Esophagus muscularis mucosa (tissue), 4 donors: ENCODE measurements at regions not wholly inside any gene's neighbourhood (a gene's known extent, or its start where the extent isn't known, plus 50 kb on each side); places are given as distances from the start of the nearest gene placed in this dataset.
A peak's percentile ranks its signal among the peaks of the same experiment; 100 is the strongest.

ENCODE experiments used
- DNase-seq: peaks from one replicate; pipeline ENCODE4 v3.0.0-alpha.2; 2017; ENCODE audit errors: extremely low spot score
- H3K27ac ChIP-seq, 4 donors: fragments of 200-600 bp; sonication (generic); replicated peaks in 1 of 4; 1 replicate in 3 of 4; 2 replicates in 1 of 4; pipeline ENCODE4 v1.5.1; 2016 to 2019; ENCODE audit warnings: mild to moderate bottlenecking in 1 of 4
- H3K27me3 ChIP-seq, 4 donors: fragments of 200-600 bp; sonication (generic); one replicate each; pipeline versions ENCODE4 v1.5.1 to v1.6.0; 2016 to 2019
- H3K36me3 ChIP-seq, 4 donors: fragments of 200-600 bp; sonication (generic); one replicate each; pipeline ENCODE4 v1.5.1; 2016 to 2019
- H3K4me1 ChIP-seq, 4 donors: fragments of 200-600 bp; sonication (generic); one replicate each; pipeline ENCODE4 v1.5.1; 2016 to 2019
- H3K4me3 ChIP-seq, 4 donors: fragments of 200-600 bp; sonication (generic); 1 replicate in 2 of 4; 2 replicates in 2 of 4; pipeline ENCODE4 v1.5.1; 2016 to 2019; ENCODE audit warnings: mild to moderate bottlenecking in 4 of 4, moderate library complexity in 1 of 4
- H3K9me3 ChIP-seq, 4 donors: fragments of 200-600 bp; sonication (generic); 1 replicate in 3 of 4; 2 replicates in 1 of 4; pipeline ENCODE4 v1.5.1; 2016 to 2019
- CTCF ChIP-seq, 3 experiments: fragments of 200-600 bp in 2 of 3; fragments of 450-650 bp in 1 of 3; sonication (generic) in 2 of 3; IDR thresholded peaks; one replicate each; pipeline ENCODE4 v1.5.1; 2017 to 2019; ENCODE audit warnings: antibody characterized with exemption in 3 of 3, mild to moderate bottlenecking in 2 of 3, moderate library complexity in 1 of 3
- EP300 ChIP-seq: sonication (generic); formaldehyde crosslinking; IDR thresholded peaks from one replicate; pipeline ENCODE4 v1.6.1; 2017; ENCODE audit warnings: antibody characterized with exemption
- POLR2A ChIP-seq: fragments of 450-650 bp; IDR thresholded peaks from one replicate; pipeline ENCODE4 v1.6.1; 2017; ENCODE audit warnings: antibody characterized with exemption, moderate library complexity, mild to moderate bottlenecking, low read depth
- POLR2AphosphoS5 ChIP-seq, 2 donors: sonication (generic); formaldehyde crosslinking; IDR thresholded peaks; one replicate each; pipeline ENCODE4 v1.6.1; 2017; ENCODE audit warnings: antibody characterized with exemption in 2 of 2
- WGBS: methylation state at CpG from one replicate; pipeline ENCODE4 v1.1.5; 2018; 5-methylcytosine and 5-hydroxymethylcytosine counted together
- intact Hi-C: fragments of 100-400 bp; cut with DNase I; formaldehyde crosslinking; loops from one replicate; pipeline ENCODE4 v1.15.1; 2023

GRCh38 chr6:111936718-111937117 is 63.5 kb upstream of the FYN start:
- Histone ChIP-seq H3K27me3 (peaks cover 0 to 4% (median 0%) of the 10 kb centered on the region in 4 donors), H3K9me3 (peaks cover 0 to 12% (median 4%) of the 10 kb centered on the region in 4 donors), H3K27ac (no peak overlapping the region), H3K4me1 (no peaks in the 10 kb centered on the region), H3K36me3 (no peaks in the 10 kb centered on the region), H3K4me3 (no peak overlapping the region)
- no peak for DNase-seq
- intact Hi-C loops: no loop called here
- TF ChIP-seq EP300 (no peak), POLR2AphosphoS5 (IDR thresholded peaks at IDR 0.05) (no peak), CTCF (IDR thresholded peaks at IDR 0.05) (no peak), POLR2A (no peak)

DNA sequence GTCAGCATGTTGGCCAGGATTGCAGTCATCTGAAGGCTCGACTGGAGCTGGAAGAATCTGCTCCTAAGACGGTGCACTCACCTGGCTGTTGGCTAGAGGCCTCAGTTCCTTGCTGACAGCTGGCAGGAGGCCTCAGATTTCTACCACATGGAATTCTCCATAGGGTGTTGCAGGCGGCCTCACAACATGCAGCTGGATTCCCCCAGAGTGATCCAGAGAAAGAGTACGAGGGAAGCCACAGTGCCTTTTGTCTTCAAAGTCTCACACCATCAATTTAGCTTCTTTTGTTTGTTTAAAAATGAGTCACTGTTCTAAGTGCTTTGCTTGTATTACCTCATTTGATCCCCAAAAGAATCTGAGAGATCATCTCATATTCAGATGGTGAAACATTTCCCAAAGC is 65.5 kb upstream of the FYN start:
- no peak overlapping the region for H3K4me3 ChIP-seq
- H3K4me1 ChIP-seq: no peaks in the 10 kb centered on the region
- WGBS: 35% methylated on average over 4 of the region's 4 CpGs
- no peak overlapping the region for H3K27ac ChIP-seq
- intact Hi-C loops: no loop called here
- peaks cover 0 to 9% (median 0%) of the 10 kb centered on the region in 4 donors for H3K9me3 ChIP-seq
- H3K36me3 ChIP-seq: no peaks in the 10 kb centered on the region
- peak; percentile 64 for DNase-seq
- H3K27me3 ChIP-seq: peaks cover 0 to 4% (median 0%) of the 10 kb centered on the region in 4 donors
- TF ChIP-seq CTCF (IDR thresholded peaks at IDR 0.05) (no peak), EP300 (no peak), POLR2AphosphoS5 (IDR thresholded peaks at IDR 0.05) (no peak), POLR2A (no peak)

DNA sequence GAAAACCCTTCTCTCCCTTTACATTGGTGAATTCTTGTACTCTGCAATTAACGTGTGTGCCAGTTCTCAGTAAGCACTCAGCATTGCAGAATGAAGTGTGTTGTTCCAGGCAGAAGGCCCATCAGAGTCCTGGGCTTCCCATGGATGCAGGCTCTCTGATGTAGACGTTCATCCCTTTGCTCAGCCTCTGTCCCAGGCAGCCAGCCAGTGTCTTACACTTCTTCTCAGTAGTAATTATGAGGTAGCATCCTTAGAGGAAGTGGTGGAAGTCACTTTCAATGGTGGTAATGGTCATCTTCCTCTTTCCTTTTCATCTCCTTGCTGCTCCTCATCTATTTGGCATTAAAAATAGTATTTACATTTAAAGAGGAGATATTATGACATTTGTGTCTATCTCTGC is 66.7 kb upstream of the FYN start:
- DNase-seq: peak; percentile 91
- Histone ChIP-seq H3K36me3 (no peaks in the 10 kb centered on the region), H3K9me3 (peaks cover 0 to 9% (median 0%) of the 10 kb centered on the region in 4 donors), H3K4me3 (no peak overlapping the region), H3K27me3 (no peaks in the 10 kb centered on the region), H3K27ac (no peak overlapping the region), H3K4me1 (no peaks in the 10 kb centered on the region)
- no peak for TF ChIP-seq CTCF (IDR thresholded peaks at IDR 0.05)
- TF ChIP-seq POLR2AphosphoS5 (IDR thresholded peaks at IDR 0.05): no peak
- no peak for TF ChIP-seq EP300
- no peak for TF ChIP-seq POLR2A
- WGBS: 56% methylated on average over 2 of the region's 2 CpGs
- intact Hi-C loops: no loop called here

DNA sequence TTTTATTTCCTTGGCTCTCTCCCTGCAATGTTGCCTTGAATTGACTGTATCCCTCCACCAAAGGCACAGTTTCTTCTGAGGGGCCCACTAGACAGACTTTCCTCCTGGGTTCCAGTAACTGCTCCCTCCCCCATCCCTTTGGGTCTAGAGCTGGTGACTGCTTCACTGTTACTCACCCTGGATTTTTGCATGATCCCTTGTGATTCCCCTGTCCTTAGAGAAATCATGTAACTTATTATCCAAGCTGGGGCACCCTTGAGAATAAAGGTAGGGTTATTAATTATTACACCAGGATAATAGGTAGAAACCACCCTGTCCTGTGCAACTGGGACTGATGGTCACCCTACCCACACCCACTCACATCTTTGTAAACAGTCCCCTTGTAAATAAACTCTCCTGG is 67.5 kb upstream of the FYN start:
- Histone ChIP-seq H3K27me3 (no peaks in the 10 kb centered on the region), H3K27ac (no peak overlapping the region), H3K9me3 (peaks cover 0 to 9% (median 0%) of the 10 kb centered on the region in 4 donors), H3K4me3 (no peak overlapping the region), H3K4me1 (no peaks in the 10 kb centered on the region), H3K36me3 (no peaks in the 10 kb centered on the region)
- DNase-seq: no peak
- intact Hi-C loops: no loop called here
- TF ChIP-seq POLR2A: no peak

GRCh38 chr6:111941686-111942330 is 68.6 kb upstream of the FYN start:
- WGBS: 94% methylated on average over 2 of the region's 2 CpGs
- H3K27ac ChIP-seq: no peak overlapping the region
- H3K27me3 ChIP-seq: no peaks in the 10 kb centered on the region
- TF ChIP-seq POLR2A (no peak), POLR2AphosphoS5 (IDR thresholded peaks at IDR 0.05) (no peak)
- H3K9me3 ChIP-seq: peaks cover 0 to 9% (median 0%) of the 10 kb centered on the region in 4 donors
- no peak for DNase-seq
- intact Hi-C loops: no loop called here
- H3K4me1 ChIP-seq: no peaks in the 10 kb centered on the region
- H3K4me3 ChIP-seq: no peak overlapping the region
- no peaks in the 10 kb centered on the region for H3K36me3 ChIP-seq

GRCh38 chr6:111942561-111942960 is 69.3 kb upstream of the FYN start:
- Histone ChIP-seq H3K27me3 (no peaks in the 10 kb centered on the region), H3K4me1 (no peaks in the 10 kb centered on the region), H3K36me3 (no peaks in the 10 kb centered on the region), H3K27ac (no peak overlapping the region), H3K9me3 (peaks cover 0 to 9% (median 0%) of the 10 kb centered on the region in 4 donors), H3K4me3 (no peak overlapping the region)
- TF ChIP-seq POLR2A (no peak), EP300 (no peak), POLR2AphosphoS5 (IDR thresholded peaks at IDR 0.05) (no peak), CTCF (IDR thresholded peaks at IDR 0.05) (no peak)
- no peak for DNase-seq
- intact Hi-C loops: no loop called here
- WGBS: 82% methylated on average over 2 of the region's 2 CpGs
